HG03135 (cell line): ENCODE measurements at regions not wholly inside any gene's neighbourhood (a gene's known extent, or its start where the extent isn't known, plus 50 kb on each side); places are given as distances from the start of the nearest gene placed in this dataset.
A peak's percentile ranks its signal among the peaks of the same experiment; 100 is the strongest.

Experiments
- ATAC-seq: cut with Tn5 transposase; IDR thresholded peaks from one replicate; pipeline ENCODE4 v1.9.1; 2021; ENCODE audit warnings: mild to moderate bottlenecking, moderate library complexity; ENCODE audit not compliant: unreplicated experiment

GRCh38 chr3:87175732-87176131, 51.4 kb upstream of the CHMP2B start:
- ATAC-seq = no peak

DNA sequence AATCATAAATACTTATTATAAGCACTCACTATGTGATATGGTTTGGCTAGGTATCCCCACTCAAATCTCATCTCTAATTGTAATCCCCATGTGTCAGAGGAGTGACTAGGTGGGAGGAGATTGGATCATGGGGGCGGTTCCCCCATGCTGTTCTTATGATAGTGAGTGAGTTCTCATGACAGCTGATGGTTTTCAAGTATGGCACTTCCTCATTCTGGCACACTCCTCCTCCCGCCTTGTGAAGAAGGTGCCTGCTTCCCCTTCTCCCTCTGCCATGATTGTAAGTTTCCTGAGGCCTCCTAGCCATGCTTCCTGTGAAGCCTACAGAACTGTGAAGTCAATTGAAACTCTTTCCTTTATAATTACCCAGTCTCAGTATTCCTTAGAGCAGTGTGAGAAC, 53.3 kb upstream of the CHMP2B start:
- no peak for ATAC-seq

GRCh38 chr3:87173071-87173470, 54.0 kb upstream of the CHMP2B start:
- ATAC-seq = no peak

GRCh38 chr3:87167628-87168456, 59.3 kb upstream of the CHMP2B start:
- ATAC-seq = peak; percentile 69

GRCh38 chr3:87164245-87164644, 62.9 kb upstream of the CHMP2B start:
- no peak for ATAC-seq

DNA sequence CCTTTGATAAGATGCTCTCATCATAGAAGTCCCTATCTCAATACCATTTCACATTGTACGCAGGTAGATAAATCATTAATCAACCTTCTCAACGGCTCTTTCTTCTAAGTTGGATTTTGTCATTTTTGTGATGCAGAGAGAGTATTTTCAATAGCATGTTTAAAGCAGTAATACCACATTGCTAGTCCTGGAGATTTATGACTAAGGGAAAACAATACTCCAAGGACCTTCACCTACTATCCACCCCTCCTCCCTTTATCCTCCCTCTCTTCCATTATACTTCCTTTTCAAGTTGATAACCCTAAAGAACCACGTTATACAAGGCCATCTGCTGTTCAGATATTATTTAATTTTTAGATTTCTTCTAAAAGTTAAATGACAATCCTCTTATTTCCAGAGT, 65.3 kb upstream of the CHMP2B start:
- no peak for ATAC-seq

- no peak for ATAC-seq
Measured at GRCh38 chr3:87161417-87161816, 65.7 kb upstream of the CHMP2B start.

DNA sequence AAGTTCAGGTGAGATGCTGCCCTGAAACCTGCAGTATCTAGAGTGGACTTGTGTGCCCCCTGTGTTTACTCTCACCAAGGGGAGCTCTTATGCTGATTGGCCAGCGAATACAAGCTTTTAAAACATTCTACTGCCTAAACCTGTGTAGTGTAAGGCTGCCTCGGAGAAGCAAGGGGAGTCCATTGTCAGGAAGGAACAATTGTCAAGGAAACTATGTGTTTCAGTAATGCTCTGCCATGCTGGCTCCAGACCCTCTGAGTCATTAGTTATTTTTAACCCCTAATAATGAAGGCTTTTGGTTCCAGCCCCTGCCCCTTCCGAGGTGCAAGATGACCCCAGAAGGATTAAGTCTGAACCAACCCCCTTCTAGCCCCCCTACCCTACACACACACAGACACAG, 66.1 kb upstream of the CHMP2B start:
- no peak for ATAC-seq

- no peak for ATAC-seq
Measured at GRCh38 chr3:87158823-87159222, 68.3 kb upstream of the CHMP2B start.

GRCh38 chr3:87148020-87148419, 79.1 kb upstream of the CHMP2B start:
- ATAC-seq = no peak

DNA sequence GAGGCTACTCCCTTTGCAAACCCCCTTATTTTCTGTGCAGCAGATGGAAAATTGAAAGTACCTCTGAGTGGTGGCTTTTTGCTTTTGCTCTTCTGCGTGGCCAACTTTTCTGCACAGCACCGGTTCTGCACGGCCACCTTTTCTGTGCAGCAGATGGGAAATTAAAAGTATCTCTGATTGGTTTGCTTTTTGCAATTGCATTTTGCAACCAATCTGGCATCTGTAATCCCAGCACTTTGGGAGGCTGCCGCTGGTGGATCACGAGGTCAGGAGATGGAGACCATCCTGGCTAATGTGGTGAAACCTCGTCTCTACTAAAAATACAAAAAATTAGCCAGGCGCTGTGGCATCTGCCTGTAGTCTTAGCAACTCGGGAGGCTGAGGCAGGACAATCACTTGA, 79.5 kb upstream of the CHMP2B start:
- no peak for ATAC-seq

- peak; percentile 55 for ATAC-seq
Measured at GRCh38 chr3:87145553-87145952, 81.6 kb upstream of the CHMP2B start.

DNA sequence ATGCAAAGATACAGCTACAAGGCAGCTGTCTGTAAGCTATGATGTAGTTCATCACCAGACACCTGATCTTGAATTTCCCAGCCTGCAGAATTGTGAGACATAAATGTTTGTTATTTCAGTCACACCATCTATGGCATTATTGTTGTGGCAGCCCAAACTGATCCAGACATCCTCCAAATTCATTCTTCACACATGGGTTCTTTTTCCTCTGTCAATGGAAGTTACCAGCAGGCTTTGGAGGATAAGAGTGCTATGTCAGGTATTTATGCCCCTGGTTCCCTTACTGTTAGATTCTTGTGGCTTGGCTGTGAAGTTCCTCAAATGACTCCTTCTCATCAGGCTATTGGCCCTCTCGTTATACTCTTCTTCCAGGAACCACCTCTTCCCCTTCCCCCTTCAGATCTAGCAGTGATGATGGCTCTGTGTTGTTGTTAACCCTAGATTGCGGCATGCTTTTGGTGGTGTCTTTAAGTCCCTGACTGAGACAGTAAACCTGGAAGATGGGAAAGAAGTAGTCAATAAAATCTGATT, 91.0 kb upstream of the CHMP2B start:
- no peak for ATAC-seq

DNA sequence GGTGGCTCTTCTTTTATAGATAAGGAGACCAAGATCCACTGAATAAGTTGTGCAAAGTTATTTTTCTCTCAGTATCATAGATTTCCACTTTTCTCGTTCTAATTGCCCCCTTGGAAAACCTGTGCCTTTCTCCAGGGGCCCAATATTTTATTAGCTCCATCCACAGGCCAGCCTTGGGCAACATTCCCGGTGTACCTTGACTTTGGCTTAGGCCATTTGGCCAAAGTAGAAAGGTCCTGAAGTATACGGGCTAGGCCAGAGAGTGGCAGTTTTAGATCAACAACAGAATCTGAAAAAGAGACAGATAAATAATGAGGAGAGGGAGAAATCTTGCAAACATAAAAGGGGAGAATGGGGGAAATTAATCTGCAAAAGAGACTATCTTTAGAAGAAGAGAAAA, 91.7 kb upstream of the CHMP2B start:
- ATAC-seq = no peak

- no peak for ATAC-seq
Measured at GRCh38 chr3:87132801-87133200, 94.3 kb upstream of the CHMP2B start.

DNA sequence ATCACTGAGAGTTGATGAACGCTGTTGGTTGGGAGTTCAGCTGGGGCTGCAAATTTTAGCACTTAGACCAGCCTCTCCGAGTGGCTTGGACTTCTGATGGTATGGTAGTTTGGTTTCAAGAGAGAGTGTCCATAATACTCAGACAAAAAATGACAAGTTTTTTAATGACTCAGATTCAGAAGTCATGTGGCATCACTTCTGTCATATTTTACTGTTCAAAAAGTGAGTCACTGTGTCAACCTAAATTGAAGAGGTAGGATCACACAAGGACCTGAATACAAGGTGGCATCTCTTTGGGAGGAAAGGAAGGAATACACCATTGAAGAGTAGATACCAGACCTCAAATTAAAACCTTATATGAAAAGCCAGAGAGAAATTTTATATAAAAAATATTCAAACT, 99.1 kb upstream of the CHMP2B start:
- no peak for ATAC-seq

DNA sequence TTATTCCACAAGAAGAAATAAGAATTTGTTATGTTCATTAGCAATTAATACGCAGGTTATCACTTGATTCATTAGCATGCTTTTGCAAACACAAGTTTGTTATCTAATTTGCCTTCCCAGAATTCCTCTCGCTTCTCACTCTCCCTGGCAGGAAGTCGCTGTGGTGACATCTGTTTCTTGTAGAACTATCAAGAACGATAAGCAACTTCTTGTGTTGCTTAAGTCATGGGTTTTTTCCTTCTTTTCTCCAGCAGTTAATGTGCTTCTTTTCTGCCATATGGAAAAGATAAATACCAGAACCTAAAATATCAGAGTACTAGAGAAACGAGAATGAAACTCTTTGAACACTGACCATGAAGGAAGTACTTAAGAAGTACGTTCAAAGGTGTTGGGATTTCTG, 99.8 kb upstream of the CHMP2B start:
- ATAC-seq = no peak

- no peak for ATAC-seq
Measured at GRCh38 chr3:87126321-87126720, 100.8 kb upstream of the CHMP2B start.

GRCh38 chr3:87125116-87125515, 102.0 kb upstream of the CHMP2B start:
- ATAC-seq = no peak

DNA sequence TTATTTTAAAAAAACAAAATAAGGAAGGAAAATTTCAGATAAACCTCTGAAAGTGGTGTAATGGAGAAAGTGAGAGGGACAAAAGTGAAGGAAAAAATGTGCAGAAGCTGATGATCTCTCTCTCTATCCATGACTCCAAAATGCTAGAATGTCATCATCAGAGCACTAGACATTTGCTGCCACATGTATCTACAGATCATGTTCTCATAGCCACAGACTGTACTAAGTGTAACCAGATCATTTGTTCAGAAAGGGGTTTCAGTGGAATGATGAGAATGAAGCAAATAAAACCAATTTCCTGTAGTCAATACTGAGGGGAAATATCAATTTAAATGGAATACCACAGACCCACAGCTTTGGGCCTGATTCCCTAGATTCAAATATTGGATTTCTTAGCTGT, 104.3 kb upstream of the CHMP2B start:
- ATAC-seq = no peak

DNA sequence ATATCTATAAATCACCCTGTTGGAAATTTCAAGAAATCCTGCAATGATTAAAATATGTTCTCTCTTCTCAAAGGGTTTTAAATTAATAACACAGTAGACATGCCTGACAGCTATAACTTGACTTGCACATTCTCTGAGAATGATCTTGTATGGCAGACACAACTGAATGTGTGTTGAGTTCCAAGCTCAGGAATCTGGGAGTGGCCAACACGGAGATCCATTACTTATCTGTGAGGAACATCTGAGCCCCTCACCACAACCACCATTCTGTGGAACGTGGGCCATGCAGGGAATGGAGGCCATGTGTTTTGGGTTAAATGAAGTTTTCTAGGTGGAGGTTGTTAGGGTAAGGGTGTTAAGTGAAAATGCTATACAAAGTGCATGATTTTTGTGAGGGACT, 105.3 kb upstream of the CHMP2B start:
- no peak for ATAC-seq

DNA sequence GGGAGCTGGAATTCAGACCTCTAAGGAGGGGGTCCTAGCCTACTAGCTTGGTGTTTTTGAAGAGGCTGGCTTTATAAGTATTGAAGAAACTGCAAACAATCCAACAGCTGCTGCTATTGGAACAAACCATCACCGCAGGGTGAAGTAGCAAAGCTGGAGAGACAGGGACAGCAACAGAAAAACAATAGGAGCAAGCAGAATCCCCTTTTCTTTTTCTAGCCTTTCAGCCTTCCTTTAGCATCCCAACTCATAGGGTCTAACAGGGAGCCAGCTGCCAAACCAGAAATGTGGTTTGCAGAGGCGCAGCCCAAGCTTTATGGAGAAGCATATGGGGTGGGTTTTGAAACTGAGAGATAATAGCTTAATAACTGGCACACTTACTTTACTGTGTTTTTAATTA, 106.2 kb upstream of the CHMP2B start:
- no peak for ATAC-seq

DNA sequence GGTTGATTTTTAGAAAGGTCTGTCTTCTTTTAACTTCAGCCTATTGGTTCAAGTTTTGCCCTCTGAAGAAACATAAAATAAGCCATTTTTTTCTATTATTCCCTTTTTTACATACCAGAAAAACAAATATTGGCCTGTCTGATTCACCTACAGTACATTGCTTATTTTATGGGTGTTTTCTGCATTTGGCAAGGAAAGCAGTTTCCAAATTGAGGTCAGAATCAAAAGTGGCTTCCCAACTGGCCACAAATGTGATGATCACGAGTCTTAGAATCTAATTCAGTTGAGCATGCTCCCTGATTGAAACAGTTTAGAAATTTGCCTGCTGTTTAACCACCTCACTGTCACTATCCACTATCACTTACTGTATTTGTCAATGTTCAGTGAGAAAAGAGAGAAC, 106.9 kb upstream of the CHMP2B start:
- no peak for ATAC-seq
